ENCODE measurements at regions not wholly inside any gene's neighbourhood (a gene's known extent, or its start where the extent isn't known, plus 50 kb on each side); places are given as distances from the start of the nearest gene placed in this dataset.

DNA sequence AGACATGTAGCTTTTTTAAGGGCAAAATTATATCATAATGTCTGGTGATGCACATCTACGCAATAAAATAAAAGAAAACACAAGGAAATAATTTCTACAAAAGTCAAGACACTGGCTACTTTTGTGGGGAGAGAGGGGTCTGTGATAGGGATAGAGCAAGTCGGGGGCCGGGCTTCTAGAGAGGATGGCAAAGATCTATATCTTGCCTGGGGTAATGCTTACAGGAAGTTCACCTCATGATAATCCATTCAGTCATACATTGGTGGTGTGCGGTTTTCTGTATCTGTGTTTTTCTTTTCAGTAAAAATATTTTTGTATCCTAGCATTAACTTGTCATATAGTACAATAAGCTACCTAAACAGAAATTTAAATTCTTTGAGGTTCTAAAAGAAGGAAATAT is 178.8 kb downstream of the ARRDC4 start:
- TF ChIP-seq, protein P1, sequence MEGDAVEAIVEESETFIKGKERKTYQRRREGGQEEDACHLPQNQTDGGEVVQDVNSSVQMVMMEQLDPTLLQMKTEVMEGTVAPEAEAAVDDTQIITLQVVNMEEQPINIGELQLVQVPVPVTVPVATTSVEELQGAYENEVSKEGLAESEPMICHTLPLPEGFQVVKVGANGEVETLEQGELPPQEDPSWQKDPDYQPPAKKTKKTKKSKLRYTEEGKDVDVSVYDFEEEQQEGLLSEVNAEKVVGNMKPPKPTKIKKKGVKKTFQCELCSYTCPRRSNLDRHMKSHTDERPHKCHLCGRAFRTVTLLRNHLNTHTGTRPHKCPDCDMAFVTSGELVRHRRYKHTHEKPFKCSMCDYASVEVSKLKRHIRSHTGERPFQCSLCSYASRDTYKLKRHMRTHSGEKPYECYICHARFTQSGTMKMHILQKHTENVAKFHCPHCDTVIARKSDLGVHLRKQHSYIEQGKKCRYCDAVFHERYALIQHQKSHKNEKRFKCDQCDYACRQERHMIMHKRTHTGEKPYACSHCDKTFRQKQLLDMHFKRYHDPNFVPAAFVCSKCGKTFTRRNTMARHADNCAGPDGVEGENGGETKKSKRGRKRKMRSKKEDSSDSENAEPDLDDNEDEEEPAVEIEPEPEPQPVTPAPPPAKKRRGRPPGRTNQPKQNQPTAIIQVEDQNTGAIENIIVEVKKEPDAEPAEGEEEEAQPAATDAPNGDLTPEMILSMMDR (conservative IDR thresholded peaks at IDR 0.05; ENCODE audit: low read depth, low read length) = no peak
- TF ChIP-seq EZH2phosphoT487 (IDR thresholded peaks at IDR 0.05; ENCODE audit: borderline replicate concordance, low read length) = no peak
